ENCODE measurements at regions not wholly inside any gene's neighbourhood (a gene's known extent, or its start where the extent isn't known, plus 50 kb on each side); places are given as distances from the start of the nearest gene placed in this dataset.

DNA sequence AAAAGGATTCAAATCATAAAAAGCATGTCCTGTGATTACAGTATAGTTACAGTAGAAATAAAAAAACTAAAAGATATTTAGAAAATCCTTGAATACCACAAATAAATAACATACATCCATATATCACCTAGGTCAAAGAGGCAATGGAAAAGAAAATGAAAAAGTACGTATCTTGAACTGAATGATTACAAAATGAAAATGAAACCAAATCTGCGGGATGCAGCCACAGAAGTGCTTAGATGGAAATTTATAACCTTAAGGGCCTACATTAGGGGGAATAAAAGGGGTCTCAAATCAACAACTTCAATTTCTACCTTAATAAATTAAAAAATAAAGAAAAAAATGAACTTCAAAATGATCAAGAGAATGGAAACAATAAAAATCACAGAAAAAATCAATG is 879.0 kb upstream of the CELF2 start:
- Histone ChIP-seq H3K4me2 (ENCODE audit: low read depth, low read length, poor library complexity, severe bottlenecking) (no peak overlapping the region), H2AFZ (ENCODE audit: low read depth, low read length, severe bottlenecking) (no peak overlapping the region), H3K9me2 (replicated peaks; ENCODE audit: insufficient read depth, low read length) (no peaks in the 10 kb centered on the region), H3K79me2 (ENCODE audit: insufficient read depth, low read length) (no peaks in the 10 kb centered on the region), H3F3A (ENCODE audit: insufficient read depth) (no peaks in the 10 kb centered on the region), H3K9ac (ENCODE audit: low read length) (no peak overlapping the region), H3K4me3 (ENCODE audit: insufficient read depth, low read length, poor library complexity, severe bottlenecking) (no peak overlapping the region), H3K27ac (ENCODE audit: low read depth, low read length) (no peak overlapping the region), H4K20me1 (ENCODE audit: low read depth, low read length) (no peaks in the 10 kb centered on the region), H3K27me3 (ENCODE audit: low read length) (no peaks in the 10 kb centered on the region), H3K9me3 (ENCODE audit: insufficient read depth, low read length) (no peaks in the 10 kb centered on the region), H3K36me3 (ENCODE audit: low read length) (no peaks in the 10 kb centered on the region)
- TF ChIP-seq, protein P1, sequence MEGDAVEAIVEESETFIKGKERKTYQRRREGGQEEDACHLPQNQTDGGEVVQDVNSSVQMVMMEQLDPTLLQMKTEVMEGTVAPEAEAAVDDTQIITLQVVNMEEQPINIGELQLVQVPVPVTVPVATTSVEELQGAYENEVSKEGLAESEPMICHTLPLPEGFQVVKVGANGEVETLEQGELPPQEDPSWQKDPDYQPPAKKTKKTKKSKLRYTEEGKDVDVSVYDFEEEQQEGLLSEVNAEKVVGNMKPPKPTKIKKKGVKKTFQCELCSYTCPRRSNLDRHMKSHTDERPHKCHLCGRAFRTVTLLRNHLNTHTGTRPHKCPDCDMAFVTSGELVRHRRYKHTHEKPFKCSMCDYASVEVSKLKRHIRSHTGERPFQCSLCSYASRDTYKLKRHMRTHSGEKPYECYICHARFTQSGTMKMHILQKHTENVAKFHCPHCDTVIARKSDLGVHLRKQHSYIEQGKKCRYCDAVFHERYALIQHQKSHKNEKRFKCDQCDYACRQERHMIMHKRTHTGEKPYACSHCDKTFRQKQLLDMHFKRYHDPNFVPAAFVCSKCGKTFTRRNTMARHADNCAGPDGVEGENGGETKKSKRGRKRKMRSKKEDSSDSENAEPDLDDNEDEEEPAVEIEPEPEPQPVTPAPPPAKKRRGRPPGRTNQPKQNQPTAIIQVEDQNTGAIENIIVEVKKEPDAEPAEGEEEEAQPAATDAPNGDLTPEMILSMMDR (IDR thresholded peaks at IDR 0.05; ENCODE audit: insufficient read depth, low read length, poor library complexity, severe bottlenecking) = no peak
- TF ChIP-seq EZH2phosphoT487 (conservative IDR thresholded peaks at IDR 0.05; ENCODE audit: low read length) = no peak

DNA sequence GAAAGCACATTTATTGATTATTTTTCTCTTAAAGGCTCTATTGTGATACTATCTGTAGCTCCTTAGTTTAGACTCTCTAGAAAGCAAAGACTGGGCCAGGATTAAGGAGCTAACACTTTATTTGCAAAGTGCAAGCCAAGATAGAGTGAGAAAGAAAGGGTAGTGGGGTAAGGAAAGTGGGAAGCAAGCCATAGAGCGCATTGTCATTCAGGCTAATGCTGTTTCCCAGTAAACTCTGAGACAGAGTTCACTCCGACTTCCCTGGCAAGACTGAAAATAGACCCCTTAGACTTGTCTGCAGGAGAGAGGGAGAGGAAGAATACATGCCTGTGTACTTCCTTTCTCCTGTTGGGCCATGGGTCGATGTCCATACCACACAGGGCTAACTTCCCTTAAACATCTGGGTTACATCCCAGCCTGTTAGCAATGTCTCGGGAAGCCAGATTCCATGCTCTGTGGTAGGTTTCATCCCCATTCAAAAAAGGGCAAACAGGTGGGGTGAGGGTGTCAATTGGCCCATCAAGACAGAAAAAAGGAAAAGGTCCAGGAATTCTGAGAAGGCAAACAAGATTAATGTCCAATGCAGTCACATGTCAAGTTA is 875.8 kb upstream of the CELF2 start:
- Histone ChIP-seq H3K27ac (ENCODE audit: low read depth, low read length) (no peak overlapping the region), H3K4me2 (ENCODE audit: low read depth, low read length, poor library complexity, severe bottlenecking) (no peak overlapping the region), H3K9ac (ENCODE audit: low read length) (no peak overlapping the region), H2AFZ (ENCODE audit: low read depth, low read length, severe bottlenecking) (no peak overlapping the region), H4K20me1 (ENCODE audit: low read depth, low read length) (no peaks in the 10 kb centered on the region), H3K36me3 (ENCODE audit: low read length) (no peaks in the 10 kb centered on the region), H3K27me3 (ENCODE audit: low read length) (no peaks in the 10 kb centered on the region), H3K4me3 (ENCODE audit: insufficient read depth, low read length, poor library complexity, severe bottlenecking) (no peak overlapping the region), H3K79me2 (ENCODE audit: insufficient read depth, low read length) (no peaks in the 10 kb centered on the region), H3F3A (ENCODE audit: insufficient read depth) (no peaks in the 10 kb centered on the region), H3K9me3 (ENCODE audit: insufficient read depth, low read length) (no peaks in the 10 kb centered on the region), H3K9me2 (replicated peaks; ENCODE audit: insufficient read depth, low read length) (no peaks in the 10 kb centered on the region)
- TF ChIP-seq, protein P1 (IDR thresholded peaks at IDR 0.05; ENCODE audit: insufficient read depth, low read length, poor library complexity, severe bottlenecking) = no peak
- no peak for TF ChIP-seq EZH2phosphoT487 (conservative IDR thresholded peaks at IDR 0.05; ENCODE audit: low read length)

DNA sequence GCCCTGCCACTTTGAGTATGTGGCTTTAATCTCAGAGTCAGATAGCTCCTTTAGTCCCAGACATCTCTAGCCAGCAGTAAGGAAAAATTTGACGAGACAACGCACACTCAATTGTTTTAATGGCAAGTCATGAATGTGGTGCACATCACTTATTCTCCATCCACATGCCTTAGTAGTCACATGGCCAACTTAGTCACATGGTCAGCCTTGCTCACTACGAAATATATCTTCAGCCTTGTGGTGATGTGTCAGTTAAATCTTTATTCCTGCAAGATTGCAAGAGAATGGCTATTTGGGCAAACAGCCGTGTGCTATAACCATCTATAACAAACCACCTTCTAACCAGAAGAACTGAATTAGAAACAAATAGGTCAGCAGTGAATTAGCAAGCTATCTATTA is 871.1 kb upstream of the CELF2 start:
- H2AFZ ChIP-seq (ENCODE audit: low read depth, low read length, severe bottlenecking) = no peak overlapping the region
- H3K27ac ChIP-seq (ENCODE audit: low read depth, low read length) = no peak overlapping the region
- TF ChIP-seq, protein P1 (IDR thresholded peaks at IDR 0.05; ENCODE audit: insufficient read depth, low read length, poor library complexity, severe bottlenecking) = no peak
- no peak for TF ChIP-seq EZH2phosphoT487 (conservative IDR thresholded peaks at IDR 0.05; ENCODE audit: low read length)
- H3K9me2 ChIP-seq (replicated peaks; ENCODE audit: insufficient read depth, low read length) = no peaks in the 10 kb centered on the region
- no peaks in the 10 kb centered on the region for H3F3A ChIP-seq (ENCODE audit: insufficient read depth)
- H3K79me2 ChIP-seq (ENCODE audit: insufficient read depth, low read length) = no peaks in the 10 kb centered on the region
- no peaks in the 10 kb centered on the region for H3K9me3 ChIP-seq (ENCODE audit: insufficient read depth, low read length)
- no peak overlapping the region for H3K9ac ChIP-seq (ENCODE audit: low read length)
- no peaks in the 10 kb centered on the region for H3K27me3 ChIP-seq (ENCODE audit: low read length)
- no peaks in the 10 kb centered on the region for H3K36me3 ChIP-seq (ENCODE audit: low read length)
- H3K4me2 ChIP-seq (ENCODE audit: low read depth, low read length, poor library complexity, severe bottlenecking) = no peak overlapping the region
- no peaks in the 10 kb centered on the region for H4K20me1 ChIP-seq (ENCODE audit: low read depth, low read length)
- H3K4me3 ChIP-seq (ENCODE audit: insufficient read depth, low read length, poor library complexity, severe bottlenecking) = no peak overlapping the region
